A673 (cell line): ENCODE measurements at regions not wholly inside any gene's neighbourhood (a gene's known extent, or its start where the extent isn't known, plus 50 kb on each side); places are given as distances from the start of the nearest gene placed in this dataset.

Experiments used
- CTCF ChIP-seq: fragments of 300-800, 200-600 bp; sonication (generic); conservative IDR thresholded peaks from 2 replicates; pipeline ENCODE4 v1.5.1; 2017; ENCODE audit warnings: low read depth, mild to moderate bottlenecking, antibody characterized with exemption, low read length, moderate library complexity, mixed read lengths
- EZH2 ChIP-seq: fragments of 200-600 bp; sonication (generic); IDR thresholded peaks from 2 replicates; pipeline ENCODE4 v1.6.1; 2017; ENCODE audit warnings: borderline replicate concordance, low read depth, mild to moderate bottlenecking, mixed read lengths, antibody characterized with exemption, low read length; ENCODE audit not compliant: poor library complexity, severe bottlenecking

DNA sequence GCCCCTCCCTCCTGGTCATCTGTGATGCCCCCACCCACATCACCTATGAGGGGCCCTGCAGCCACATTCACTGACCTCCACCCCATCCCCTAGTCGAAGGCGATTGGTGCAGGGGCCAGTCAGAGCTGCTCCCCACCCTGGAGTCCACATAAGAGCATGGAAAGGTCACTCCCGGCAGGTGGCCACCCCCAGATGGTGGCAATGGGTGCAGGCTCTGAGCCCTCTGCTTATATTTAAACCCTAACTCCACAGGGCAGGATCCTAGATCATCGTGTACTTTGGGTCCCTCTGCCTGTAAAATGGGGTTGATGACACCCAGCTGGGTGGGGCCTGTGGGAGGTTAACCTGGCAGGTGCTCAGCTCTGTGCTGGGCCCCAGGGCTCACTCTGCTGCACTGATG lies 186.8 kb upstream of the C1orf174 start:
- TF ChIP-seq CTCF (no peak), EZH2 (no peak)
